ENCODE measurements at regions not wholly inside any gene's neighbourhood (a gene's known extent, or its start where the extent isn't known, plus 50 kb on each side); places are given as distances from the start of the nearest gene placed in this dataset.

DNA sequence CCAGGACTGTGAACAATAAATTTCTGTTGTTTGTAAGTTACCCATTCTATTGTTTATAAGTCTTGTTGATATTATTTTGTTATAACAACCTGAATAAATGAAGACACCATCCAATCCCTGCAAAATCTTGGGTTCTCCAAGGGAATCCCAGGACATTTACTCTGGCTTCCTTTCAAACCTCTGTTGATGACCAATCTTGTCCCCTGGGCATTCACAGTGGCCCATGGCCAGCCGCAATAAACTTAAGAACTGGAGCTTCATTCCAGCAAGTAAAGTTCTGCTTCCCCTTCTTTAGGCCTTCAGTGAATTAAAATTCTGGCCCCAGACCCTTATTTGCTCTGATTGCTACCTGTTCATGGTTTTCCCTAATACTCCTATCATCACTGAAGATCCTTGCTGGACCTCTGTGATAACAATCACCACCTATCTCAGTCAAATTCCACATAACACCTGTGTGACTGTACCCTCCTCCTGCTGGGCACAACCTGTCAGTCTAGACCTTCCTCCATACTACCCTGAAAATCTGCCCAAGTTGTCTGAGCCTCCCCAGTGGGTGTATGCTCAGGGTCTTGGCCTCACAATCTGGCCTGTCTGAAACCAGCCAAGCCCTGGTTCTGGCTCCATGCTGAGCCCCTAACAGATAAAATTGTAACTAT, 153.1 kb downstream of the SEMA6D start:
- TF ChIP-seq CREB5 (CRISPR knock-in tag; IDR thresholded peaks at IDR 0.05; ENCODE audit: low read depth), result no peak
- TF ChIP-seq TOX (CRISPR knock-in tag; IDR thresholded peaks at IDR 0.05; ENCODE audit: borderline replicate concordance), result no peak
- TF ChIP-seq ISL1 (CRISPR knock-in tag; IDR thresholded peaks at IDR 0.05), result no peak
- TF ChIP-seq ZNF70 (CRISPR knock-in tag; IDR thresholded peaks at IDR 0.05), result no peak
- no peak for TF ChIP-seq TSHZ2 (CRISPR knock-in tag; IDR thresholded peaks at IDR 0.05)
- TF ChIP-seq, protein P1, sequence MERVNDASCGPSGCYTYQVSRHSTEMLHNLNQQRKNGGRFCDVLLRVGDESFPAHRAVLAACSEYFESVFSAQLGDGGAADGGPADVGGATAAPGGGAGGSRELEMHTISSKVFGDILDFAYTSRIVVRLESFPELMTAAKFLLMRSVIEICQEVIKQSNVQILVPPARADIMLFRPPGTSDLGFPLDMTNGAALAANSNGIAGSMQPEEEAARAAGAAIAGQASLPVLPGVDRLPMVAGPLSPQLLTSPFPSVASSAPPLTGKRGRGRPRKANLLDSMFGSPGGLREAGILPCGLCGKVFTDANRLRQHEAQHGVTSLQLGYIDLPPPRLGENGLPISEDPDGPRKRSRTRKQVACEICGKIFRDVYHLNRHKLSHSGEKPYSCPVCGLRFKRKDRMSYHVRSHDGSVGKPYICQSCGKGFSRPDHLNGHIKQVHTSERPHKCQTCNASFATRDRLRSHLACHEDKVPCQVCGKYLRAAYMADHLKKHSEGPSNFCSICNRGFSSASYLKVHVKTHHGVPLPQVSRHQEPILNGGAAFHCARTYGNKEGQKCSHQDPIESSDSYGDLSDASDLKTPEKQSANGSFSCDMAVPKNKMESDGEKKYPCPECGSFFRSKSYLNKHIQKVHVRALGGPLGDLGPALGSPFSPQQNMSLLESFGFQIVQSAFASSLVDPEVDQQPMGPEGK (CRISPR knock-in tag; IDR thresholded peaks at IDR 0.05; ENCODE audit: borderline replicate concordance), result no peak
- TF ChIP-seq ZFP3 (CRISPR knock-in tag; IDR thresholded peaks at IDR 0.05), result no peak
- TF ChIP-seq, protein P2, sequence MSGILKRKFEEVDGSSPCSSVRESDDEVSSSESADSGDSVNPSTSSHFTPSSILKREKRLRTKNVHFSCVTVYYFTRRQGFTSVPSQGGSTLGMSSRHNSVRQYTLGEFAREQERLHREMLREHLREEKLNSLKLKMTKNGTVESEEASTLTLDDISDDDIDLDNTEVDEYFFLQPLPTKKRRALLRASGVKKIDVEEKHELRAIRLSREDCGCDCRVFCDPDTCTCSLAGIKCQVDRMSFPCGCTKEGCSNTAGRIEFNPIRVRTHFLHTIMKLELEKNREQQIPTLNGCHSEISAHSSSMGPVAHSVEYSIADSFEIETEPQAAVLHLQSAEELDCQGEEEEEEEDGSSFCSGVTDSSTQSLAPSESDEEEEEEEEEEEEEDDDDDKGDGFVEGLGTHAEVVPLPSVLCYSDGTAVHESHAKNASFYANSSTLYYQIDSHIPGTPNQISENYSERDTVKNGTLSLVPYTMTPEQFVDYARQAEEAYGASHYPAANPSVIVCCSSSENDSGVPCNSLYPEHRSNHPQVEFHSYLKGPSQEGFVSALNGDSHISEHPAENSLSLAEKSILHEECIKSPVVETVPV (CRISPR knock-in tag; IDR thresholded peaks at IDR 0.05), result no peak
- TF ChIP-seq RARB (CRISPR knock-in tag; IDR thresholded peaks at IDR 0.05), result no peak
- no peak for TF ChIP-seq ARNTL (CRISPR knock-in tag; IDR thresholded peaks at IDR 0.05; ENCODE audit: borderline replicate concordance, low read depth)
- no peak for TF ChIP-seq CSDC2 (CRISPR knock-in tag; IDR thresholded peaks at IDR 0.05)
- TF ChIP-seq ZNF8 (CRISPR knock-in tag; IDR thresholded peaks at IDR 0.05), result no peak
- no peak for TF ChIP-seq ESRRG (CRISPR knock-in tag; IDR thresholded peaks at IDR 0.05)
- no peak for TF ChIP-seq ZC3H10 (CRISPR knock-in tag; IDR thresholded peaks at IDR 0.05)
- TF ChIP-seq GLIS3 (CRISPR knock-in tag; IDR thresholded peaks at IDR 0.05), result no peak
- no peak for TF ChIP-seq PPARA (CRISPR knock-in tag; IDR thresholded peaks at IDR 0.05; ENCODE audit: borderline replicate concordance)
- no peak for TF ChIP-seq ZFP30 (CRISPR knock-in tag; IDR thresholded peaks at IDR 0.05)
- no peak for ATAC-seq

- no peak for ATAC-seq
- TF ChIP-seq PPARA (CRISPR knock-in tag; IDR thresholded peaks at IDR 0.05; ENCODE audit: borderline replicate concordance) (no peak), GLIS3 (CRISPR knock-in tag; IDR thresholded peaks at IDR 0.05) (no peak)
Measured at GRCh38 chr15:47870956-47871625, 153.8 kb downstream of the SEMA6D start.

DNA sequence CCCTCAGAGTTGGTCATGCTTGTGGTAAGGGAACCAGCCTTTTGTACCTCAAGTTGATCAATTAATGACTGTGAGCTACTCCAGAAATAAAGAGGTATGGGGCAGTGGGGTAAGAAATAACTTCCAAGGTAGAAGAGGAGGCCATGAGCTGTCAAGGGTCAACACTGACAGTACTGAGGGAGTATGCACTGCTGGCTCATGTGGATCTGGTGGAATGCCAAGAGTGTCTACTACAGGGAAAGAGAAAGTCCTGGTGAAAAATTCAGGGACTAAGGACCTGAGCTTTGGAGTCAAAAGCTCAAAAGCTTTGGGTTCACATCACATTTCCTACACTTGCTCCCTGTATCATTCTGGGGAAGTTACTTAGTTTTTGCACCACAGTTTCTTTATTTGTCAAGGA, 154.9 kb downstream of the SEMA6D start:
- ATAC-seq, result no peak
- TF ChIP-seq TSHZ2 (CRISPR knock-in tag; IDR thresholded peaks at IDR 0.05) (no peak), CSDC2 (CRISPR knock-in tag; IDR thresholded peaks at IDR 0.05) (no peak), ZNF565 (CRISPR knock-in tag; conservative IDR thresholded peaks at IDR 0.05; ENCODE audit: low read depth) (no peak), ZFP3 (CRISPR knock-in tag; IDR thresholded peaks at IDR 0.05) (no peak), BACH2 (CRISPR knock-in tag; IDR thresholded peaks at IDR 0.05; ENCODE audit: borderline replicate concordance) (no peak), TCF4 (CRISPR knock-in tag; IDR thresholded peaks at IDR 0.05; ENCODE audit: borderline replicate concordance) (no peak)
- TF ChIP-seq, protein P2 (CRISPR knock-in tag; IDR thresholded peaks at IDR 0.05), result no peak

All from SK-N-SH treated with all-trans-retinoic acid at 6 μM for 48 hours (cell line).